Body of pancreas (tissue), 4 donors: ENCODE measurements at regions not wholly inside any gene's neighbourhood (a gene's known extent, or its start where the extent isn't known, plus 50 kb on each side); places are given as distances from the start of the nearest gene placed in this dataset.

Experiments
- CTCF ChIP-seq, 7 experiments: fragments of 450-650 bp in 4 of 7; fragments of 200-600 bp in 3 of 7; sonication (generic) in 3 of 7; IDR thresholded peaks; one replicate each; pipeline ENCODE4 v1.5.1; 2016 to 2019; ENCODE audit warnings: antibody characterized with exemption in 7 of 7
- POLR2A ChIP-seq, 3 donors: fragments of 450-650 bp; IDR thresholded peaks; one replicate each; pipeline ENCODE4 v1.6.1; 2016; ENCODE audit warnings: antibody characterized with exemption in 3 of 3, mild to moderate bottlenecking in 2 of 3

- no peak for TF ChIP-seq CTCF (IDR thresholded peaks at IDR 0.05)
- no peak for TF ChIP-seq POLR2A (IDR thresholded peaks at IDR 0.05)
These were observed 125.4 kb downstream of the SLC38A6 start for GRCh38 chr14:61106271-61106958.
